HL-60 (cell line): ENCODE measurements at regions not wholly inside any gene's neighbourhood (a gene's known extent, or its start where the extent isn't known, plus 50 kb on each side); places are given as distances from the start of the nearest gene placed in this dataset.

Experiments used
- CTCF ChIP-seq: IDR thresholded peaks from one replicate; pipeline ENCODE4 v1.5.1; 2011; ENCODE audit warnings: low read length, control low read depth, inconsistent platforms; ENCODE audit not compliant: insufficient read depth
- GABPA ChIP-seq: IDR thresholded peaks from 2 replicates; pipeline ENCODE4 v1.6.1; 2012; ENCODE audit warnings: low read depth
- POLR2AphosphoS5 ChIP-seq: IDR thresholded peaks from 2 replicates; pipeline ENCODE4 v1.6.1; 2012; ENCODE audit warnings: low read depth
- SPI1 ChIP-seq: IDR thresholded peaks from 2 replicates; pipeline ENCODE4 v1.6.1; 2012; ENCODE audit warnings: low read depth, mild to moderate bottlenecking, borderline replicate concordance
- TF ChIP-seq, protein P1 (sequence below): IDR thresholded peaks from 2 replicates; pipeline ENCODE4 v1.6.1; 2012; ENCODE audit warnings: low read depth; ENCODE audit not compliant: insufficient replicate concordance

- TF ChIP-seq CTCF (no peak), POLR2AphosphoS5 (no peak), GABPA (no peak), SPI1 (no peak)
- TF ChIP-seq, protein P1, sequence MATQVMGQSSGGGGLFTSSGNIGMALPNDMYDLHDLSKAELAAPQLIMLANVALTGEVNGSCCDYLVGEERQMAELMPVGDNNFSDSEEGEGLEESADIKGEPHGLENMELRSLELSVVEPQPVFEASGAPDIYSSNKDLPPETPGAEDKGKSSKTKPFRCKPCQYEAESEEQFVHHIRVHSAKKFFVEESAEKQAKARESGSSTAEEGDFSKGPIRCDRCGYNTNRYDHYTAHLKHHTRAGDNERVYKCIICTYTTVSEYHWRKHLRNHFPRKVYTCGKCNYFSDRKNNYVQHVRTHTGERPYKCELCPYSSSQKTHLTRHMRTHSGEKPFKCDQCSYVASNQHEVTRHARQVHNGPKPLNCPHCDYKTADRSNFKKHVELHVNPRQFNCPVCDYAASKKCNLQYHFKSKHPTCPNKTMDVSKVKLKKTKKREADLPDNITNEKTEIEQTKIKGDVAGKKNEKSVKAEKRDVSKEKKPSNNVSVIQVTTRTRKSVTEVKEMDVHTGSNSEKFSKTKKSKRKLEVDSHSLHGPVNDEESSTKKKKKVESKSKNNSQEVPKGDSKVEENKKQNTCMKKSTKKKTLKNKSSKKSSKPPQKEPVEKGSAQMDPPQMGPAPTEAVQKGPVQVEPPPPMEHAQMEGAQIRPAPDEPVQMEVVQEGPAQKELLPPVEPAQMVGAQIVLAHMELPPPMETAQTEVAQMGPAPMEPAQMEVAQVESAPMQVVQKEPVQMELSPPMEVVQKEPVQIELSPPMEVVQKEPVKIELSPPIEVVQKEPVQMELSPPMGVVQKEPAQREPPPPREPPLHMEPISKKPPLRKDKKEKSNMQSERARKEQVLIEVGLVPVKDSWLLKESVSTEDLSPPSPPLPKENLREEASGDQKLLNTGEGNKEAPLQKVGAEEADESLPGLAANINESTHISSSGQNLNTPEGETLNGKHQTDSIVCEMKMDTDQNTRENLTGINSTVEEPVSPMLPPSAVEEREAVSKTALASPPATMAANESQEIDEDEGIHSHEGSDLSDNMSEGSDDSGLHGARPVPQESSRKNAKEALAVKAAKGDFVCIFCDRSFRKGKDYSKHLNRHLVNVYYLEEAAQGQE: no peak
Measured at GRCh38 chr10:117934477-117934876, 112.3 kb downstream of the RAB11FIP2 start.
